ENCODE measurements at regions not wholly inside any gene's neighbourhood (a gene's known extent, or its start where the extent isn't known, plus 50 kb on each side); places are given as distances from the start of the nearest gene placed in this dataset.

DNA sequence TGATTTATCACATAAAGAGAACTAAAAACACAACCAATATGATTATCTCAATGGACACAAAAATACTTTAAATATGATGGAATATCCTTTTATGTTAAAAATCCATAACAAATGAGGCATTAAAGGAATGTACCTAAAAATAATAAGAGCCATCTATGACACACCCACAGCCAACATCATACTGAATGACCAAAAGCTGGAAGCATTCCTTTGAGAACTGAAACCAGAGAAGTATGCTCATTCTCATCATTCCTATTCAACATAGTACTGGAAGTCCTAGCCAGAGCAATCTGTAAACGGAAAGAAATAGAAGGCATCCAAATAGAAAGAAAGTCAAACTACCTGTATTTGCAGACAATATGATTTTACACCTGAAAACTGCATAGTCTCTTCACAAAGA is 671.0 kb downstream of the SLITRK1 start:
- Histone ChIP-seq H3K4me3 (no peak overlapping the region), H3K4me1 (ENCODE audit: low read depth) (no peaks in the 10 kb centered on the region), H3K36me3 (ENCODE audit: low read depth) (no peaks in the 10 kb centered on the region), H3K9me3 (peaks cover 68% of the 10 kb centered on the region)
- TF ChIP-seq, protein P1, sequence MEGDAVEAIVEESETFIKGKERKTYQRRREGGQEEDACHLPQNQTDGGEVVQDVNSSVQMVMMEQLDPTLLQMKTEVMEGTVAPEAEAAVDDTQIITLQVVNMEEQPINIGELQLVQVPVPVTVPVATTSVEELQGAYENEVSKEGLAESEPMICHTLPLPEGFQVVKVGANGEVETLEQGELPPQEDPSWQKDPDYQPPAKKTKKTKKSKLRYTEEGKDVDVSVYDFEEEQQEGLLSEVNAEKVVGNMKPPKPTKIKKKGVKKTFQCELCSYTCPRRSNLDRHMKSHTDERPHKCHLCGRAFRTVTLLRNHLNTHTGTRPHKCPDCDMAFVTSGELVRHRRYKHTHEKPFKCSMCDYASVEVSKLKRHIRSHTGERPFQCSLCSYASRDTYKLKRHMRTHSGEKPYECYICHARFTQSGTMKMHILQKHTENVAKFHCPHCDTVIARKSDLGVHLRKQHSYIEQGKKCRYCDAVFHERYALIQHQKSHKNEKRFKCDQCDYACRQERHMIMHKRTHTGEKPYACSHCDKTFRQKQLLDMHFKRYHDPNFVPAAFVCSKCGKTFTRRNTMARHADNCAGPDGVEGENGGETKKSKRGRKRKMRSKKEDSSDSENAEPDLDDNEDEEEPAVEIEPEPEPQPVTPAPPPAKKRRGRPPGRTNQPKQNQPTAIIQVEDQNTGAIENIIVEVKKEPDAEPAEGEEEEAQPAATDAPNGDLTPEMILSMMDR (IDR thresholded peaks at IDR 0.05): no peak
- no peak for DNase-seq
- ATAC-seq: no peak
- intact Hi-C loops (cut with DNase I, micrococcal nuclease): no loop called here

DNA sequence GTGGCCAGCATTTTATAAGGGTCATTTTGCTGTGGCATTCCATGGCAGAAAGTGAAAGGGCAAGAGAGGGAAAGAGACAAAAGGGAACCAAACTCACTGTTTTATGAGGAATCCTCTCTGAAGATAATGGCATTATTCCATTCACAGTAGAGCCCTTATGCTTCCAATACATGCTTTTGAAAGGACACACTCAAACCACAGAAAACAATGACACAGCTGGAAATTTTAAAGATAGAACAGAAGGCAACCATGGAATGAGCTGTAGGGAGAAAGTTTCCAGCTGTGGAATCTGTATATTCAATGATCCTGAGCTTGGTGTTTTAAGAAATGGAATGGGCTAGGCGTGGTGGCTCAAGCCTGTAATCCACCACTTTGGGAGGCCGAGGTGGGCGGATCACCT is 677.4 kb downstream of the SLITRK1 start:
- DNase-seq (no peak), ATAC-seq (no peak)
- Histone ChIP-seq H3K4me3 (no peak overlapping the region), H3K36me3 (ENCODE audit: low read depth) (no peaks in the 10 kb centered on the region), H3K4me1 (ENCODE audit: low read depth) (no peaks in the 10 kb centered on the region), H3K9me3 (peaks cover 44% of the 10 kb centered on the region)
- TF ChIP-seq, protein P1 (IDR thresholded peaks at IDR 0.05): no peak
- intact Hi-C loops (cut with DNase I, micrococcal nuclease): no loop called here

DNA sequence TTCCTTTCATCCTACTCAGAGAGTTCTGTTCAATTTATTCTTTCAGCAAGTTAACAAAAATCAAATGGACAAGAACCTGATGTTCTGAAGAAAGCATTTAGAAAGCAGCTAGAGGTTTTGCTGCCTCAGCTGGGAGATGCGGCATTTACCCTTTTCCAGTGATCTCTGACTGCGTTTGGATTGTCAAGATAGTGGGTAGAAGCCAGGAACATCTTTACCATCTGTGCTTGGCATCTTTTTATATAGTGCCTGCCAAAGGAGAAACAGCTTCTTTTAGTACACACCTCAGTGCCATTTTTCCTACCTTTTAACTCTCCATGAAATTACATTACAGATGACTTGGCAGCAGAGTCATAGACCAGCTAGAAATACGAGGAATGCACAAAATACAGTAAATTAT is 680.8 kb downstream of the SLITRK1 start:
- no peak for ATAC-seq
- no peak for DNase-seq
- Histone ChIP-seq H3K4me3 (no peak overlapping the region), H3K36me3 (ENCODE audit: low read depth) (no peaks in the 10 kb centered on the region), H3K4me1 (ENCODE audit: low read depth) (no peaks in the 10 kb centered on the region), H3K9me3 (peaks cover 44% of the 10 kb centered on the region)
- intact Hi-C loops (cut with DNase I, micrococcal nuclease): no loop called here
- TF ChIP-seq, protein P1 (IDR thresholded peaks at IDR 0.05): no peak

DNA sequence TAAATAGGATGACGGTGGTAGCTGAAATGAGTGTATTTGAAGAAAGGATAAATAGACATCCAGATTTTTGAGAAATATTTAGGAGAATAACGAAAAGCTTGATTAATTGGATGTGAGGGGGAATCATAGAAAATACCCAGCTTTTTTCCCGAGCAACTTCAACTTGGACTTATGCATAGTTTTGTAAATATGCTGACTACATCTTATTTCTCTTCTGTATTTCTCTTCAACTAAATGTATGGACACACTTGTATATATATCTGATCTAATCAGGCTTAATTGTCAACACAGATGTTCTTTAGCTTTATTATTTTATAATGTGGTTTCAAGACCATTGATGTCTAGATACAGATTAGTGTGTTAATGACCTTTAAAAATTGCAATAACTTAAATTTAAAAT is 685.0 kb downstream of the SLITRK1 start:
- intact Hi-C loops (cut with DNase I, micrococcal nuclease): no loop called here
- no peak overlapping the region for H3K4me3 ChIP-seq
- DNase-seq (no peak), ATAC-seq (no peak)
- no peaks in the 10 kb centered on the region for H3K4me1 ChIP-seq (ENCODE audit: low read depth)
- peaks cover 41% of the 10 kb centered on the region for H3K9me3 ChIP-seq
- H3K36me3 ChIP-seq (ENCODE audit: low read depth): no peaks in the 10 kb centered on the region
- TF ChIP-seq, protein P1 (IDR thresholded peaks at IDR 0.05): no peak

DNA sequence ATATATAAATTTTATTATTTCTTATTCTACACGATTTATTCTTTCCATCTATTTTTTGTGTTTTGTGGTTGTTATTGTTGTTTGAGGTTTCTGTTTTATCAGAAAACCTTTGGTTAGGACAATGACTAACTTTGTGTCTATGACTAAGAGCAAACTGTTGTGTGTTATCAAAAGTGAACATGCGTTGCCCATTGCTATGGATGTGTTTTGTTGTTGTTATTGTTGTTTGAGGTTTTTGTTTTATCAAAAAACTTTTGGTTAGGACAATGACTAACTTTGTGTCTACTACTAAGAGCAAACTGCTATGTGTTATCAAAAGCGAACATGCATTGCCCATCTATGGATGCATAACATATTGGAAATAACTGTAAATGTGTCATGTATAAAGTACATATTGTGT is 692.3 kb downstream of the SLITRK1 start:
- no peak for ATAC-seq

More for the DNA sequence above, 692.3 kb downstream of the SLITRK1 start:
- H3K9me3 ChIP-seq: peaks cover 53% of the 10 kb centered on the region
- no peak for DNase-seq
- H3K4me1 ChIP-seq (ENCODE audit: low read depth): no peaks in the 10 kb centered on the region
- no peak overlapping the region for H3K4me3 ChIP-seq
- intact Hi-C loops (cut with DNase I, micrococcal nuclease): no loop called here
- TF ChIP-seq, protein P1 (IDR thresholded peaks at IDR 0.05): no peak
- H3K36me3 ChIP-seq (ENCODE audit: low read depth): no peaks in the 10 kb centered on the region

Measured in mucosa of descending colon (tissue), 3 donors.